NOMO-1 treated with DMSO at 0.1 percent for 48 hours (cell line): ENCODE measurements at regions not wholly inside any gene's neighbourhood (a gene's known extent, or its start where the extent isn't known, plus 50 kb on each side); places are given as distances from the start of the nearest gene placed in this dataset.

ENCODE experiments used
- DNase-seq: peaks from one replicate; lab custom pipeline; 2025; ENCODE audit not compliant: unreplicated experiment; lab: John Stamatoyannopoulos, UW

DNA sequence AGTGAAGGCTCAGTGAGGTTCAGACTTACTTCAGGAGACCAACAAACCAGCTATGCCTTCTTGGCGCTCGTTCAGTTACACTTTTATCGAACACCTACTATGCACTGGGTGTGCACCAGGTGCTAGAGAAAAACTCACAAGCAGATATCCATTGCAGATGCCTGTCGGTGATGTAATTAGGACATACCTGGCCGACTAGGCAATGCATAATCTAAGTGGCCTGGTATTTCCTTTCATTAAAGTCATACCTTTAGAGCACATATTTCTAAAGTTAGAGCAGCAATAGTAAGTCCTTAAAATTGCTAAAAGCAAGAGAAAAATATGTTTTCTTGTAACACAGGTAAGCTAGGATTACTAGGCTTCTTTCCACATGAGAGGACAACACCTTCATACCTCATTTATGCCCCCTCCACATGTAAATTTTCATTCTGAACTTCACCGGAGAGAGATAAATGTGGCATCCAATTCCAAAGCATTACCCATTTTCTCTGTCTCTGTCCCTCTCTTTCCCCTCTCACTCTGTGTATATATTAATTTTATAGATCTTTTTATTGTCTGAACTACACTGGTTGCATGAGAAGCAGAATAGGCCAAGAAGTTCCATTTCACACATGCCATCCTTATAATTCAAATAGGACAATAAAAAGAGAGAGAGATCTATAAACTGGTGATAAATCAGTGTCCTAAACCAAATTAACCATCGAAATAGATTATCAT is 242.2 kb downstream of the SPTSSA start:
- no peak for DNase-seq

DNA sequence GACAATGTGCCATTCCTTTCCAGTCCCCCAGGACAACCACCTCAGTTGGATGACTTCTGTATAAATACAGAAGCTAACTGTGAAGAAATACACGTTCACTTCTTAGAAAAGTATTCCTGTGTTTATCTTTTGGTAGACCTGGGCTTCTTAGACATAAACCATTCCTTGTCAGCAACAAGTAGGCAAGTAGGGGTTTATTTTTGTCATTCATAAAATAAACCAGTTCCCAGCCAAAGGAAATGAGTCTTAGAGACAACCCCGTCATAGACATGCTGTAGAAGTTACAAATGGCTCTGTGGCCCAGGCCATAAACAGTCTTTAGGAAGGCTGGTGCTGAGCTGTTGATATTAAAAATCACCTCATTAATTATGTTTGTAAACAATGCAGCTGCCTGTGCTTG is 243.2 kb downstream of the SPTSSA start:
- DNase-seq: no peak

DNA sequence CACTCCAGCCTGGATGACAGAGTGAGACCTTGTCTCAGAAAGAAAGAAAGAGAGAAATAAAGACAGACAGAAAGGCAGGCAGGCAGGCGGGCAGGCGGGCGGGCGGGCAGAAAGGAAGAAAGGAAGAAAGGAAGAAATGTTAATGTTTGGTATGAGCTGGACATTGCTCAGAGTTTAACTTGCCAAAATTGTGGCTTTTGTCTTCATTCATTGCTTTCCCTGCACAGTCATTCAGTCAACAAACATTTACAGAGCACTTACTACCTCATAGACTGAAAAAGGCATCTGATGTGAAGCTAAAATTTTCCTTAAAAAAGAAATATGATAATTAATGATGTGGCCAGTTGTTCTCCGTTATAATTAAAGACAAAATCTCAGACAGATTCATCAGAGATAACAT is 247.1 kb downstream of the SPTSSA start:
- DNase-seq: no peak

DNA sequence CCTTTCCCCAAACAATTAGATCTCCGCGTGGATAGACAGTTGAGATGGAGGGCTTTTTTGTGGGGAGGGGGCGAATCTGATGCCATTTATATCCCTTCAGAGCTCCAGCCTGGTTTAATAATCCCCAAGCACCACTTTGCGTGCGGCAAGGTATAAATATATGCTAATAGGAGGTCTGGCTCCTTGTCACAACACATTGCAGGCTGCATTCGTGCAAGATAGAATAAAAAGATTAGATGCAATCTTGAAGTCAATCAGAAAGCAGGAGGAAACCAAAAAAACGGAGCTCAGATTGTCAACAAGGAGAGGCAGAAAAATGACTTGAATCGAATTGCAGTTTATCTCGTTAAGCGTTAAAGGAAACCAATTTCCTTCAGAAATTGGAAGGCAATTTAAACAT is 248.7 kb downstream of the SPTSSA start:
- DNase-seq: no peak

DNA sequence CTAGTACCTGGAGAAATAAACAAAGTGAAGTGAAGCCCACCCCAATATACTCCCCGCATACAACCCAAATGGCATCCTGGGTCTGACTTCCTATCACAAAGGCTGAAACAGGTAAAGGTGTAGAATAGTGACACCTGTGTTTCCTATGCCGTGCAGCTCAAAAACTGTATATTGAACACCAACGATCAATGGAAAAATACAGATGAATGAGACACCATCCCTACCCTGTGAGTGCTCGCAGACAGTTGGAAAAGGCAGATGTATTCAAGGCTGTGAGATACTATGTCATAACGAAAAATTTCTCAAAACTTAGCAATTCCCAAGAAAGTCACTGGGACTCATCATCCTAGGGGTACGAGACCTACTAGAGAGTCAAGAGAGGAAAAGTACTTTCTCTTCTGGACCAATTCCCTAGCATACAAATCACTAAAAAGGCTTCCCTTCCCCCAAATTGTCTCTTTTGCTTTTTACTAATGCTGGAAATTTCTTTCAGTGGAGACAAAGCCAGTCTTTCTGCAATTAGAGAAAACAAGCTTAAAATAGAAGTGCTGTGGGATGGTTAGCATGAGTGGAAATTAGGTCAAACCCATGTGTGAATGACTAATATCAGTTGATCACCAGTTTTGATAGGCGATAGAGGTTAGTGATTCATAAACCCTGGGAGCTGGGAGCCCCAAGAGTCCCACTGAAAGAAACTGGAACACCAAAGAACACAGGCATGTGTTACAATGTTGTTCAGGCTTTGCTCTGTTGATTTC is 249.7 kb downstream of the SPTSSA start:
- DNase-seq: no peak

DNA sequence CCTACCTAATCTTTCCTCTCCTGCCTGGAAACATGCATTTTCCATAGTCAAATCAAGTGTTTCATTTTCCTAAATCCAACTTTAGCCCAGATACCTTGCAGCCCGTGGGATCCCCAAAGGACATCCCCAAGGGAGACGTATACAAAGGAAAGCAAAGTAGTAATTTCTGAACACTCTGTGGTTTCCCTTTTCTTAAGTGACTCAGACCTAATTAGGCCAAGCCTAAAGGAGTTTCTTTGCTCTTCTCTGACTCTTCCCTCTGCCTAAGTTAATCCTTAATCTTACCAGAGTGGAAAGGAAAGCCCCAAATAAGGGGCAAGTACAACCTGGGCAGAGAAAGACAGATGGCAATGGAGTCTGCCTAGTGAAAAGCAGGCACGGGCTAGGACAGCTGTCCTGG is 250.3 kb downstream of the SPTSSA start:
- DNase-seq: peak; percentile 33

DNA sequence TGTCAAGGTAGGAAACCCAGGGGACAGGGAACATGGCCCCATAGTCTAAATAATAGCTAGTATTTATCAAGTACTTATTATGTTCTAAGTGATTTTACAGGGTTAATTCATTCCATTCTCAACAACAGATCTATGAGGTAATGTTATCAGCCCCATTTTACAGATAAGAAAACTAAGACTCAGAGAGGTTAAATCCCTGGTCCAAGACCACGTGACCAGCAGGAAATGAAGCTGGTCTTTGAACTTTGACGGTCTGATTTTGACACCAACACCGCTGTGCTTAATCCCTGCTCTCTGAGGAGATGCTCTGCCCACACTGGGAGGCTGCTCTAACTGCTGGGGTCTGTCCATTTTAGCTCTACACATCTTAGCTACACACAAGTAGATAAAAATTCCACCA is 253.5 kb downstream of the SPTSSA start:
- DNase-seq: no peak

DNA sequence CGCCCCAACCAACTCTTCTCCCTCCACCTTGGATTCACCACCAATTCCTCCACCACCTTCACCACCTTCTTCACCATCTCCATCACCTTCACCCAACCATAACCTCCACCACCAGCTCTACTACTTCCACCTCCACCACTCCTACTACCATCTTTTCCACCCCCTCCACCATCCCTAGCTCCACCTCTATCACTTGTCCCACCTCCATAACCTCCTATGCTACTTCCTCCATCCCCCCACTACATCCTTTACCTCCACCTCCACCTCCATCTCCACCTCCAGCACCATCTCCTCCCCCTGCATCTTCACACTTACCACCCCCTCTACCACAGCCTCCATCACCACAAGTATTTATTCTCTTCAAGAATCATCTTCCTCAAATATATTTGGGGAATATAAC is 254.9 kb upstream of the EGLN3 start:
- no peak for DNase-seq

DNA sequence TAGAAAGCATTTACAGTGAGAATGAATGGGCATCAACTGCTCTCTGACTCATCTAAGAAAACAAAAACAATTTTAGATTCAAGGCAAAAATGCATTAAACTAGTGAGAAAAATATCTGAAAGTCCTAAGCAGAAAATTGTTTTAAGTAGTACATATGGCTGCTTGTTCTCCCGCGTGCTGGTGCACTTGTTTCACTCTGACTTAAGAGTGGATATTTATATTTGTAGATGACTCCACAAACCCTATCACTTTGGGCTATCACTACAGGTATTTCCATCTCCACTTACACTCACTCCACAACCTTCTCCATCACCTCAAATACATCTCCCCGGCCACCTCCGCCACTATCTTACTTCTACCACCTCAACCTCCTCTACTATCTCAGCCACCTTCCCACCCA is 253.9 kb upstream of the EGLN3 start:
- no peak for DNase-seq

DNA sequence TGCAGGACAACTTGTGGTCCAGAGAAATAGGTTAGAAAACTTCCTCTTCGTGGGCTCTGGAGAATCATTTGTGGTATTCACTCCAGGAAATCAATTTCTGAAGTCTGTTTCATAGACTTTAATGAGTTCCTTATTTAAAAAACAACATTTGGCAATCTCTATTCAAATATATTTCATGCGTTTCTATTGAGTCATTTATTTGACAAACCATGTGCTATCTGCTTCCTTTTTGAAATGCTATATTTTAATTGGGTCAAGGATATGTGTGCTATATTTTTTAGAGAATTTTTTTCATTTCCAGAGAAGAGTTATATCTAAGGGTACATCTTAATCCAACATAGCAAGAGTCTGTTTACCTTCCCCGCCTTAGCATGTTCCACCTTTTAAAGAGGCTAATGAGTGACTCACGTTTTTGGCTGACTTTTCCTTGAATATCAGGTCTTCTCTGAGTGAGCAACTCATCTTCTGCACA is 252.4 kb upstream of the EGLN3 start:
- DNase-seq: peak; percentile 92

DNA sequence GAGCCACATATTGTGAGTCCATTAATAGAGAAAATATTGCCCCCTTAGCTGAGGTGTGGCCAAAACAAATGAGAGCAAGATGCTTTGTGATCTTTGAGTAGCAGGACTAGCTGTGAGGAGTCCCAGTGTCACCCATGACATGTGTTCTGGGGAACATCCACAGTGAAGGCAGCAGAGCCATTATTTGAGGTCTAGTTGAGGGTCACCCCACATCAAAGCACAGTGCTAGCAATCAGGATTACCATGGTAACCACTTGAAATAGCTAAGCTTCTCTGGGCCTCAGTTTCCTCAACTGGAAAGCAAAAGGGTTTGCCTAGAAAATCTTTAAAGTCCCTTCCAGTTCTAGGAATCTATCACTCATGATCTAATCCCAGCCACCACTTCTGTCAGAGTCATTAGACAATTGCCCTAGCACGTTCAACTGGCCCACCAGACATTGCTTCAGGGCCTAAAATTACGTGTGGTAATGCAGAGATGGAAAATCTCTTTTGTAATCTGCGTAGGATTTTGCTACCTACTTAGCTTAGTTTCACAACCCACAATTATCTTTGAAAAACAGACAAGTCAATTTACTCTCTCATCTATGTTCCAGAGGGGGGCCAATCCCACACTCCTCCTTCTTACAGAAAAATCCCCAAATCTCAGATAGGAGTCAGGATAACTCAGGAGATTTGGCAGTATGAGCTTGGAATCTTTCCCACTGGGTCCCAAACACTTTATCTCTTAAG is 251.2 kb upstream of the EGLN3 start:
- DNase-seq: peak; percentile 90

DNA sequence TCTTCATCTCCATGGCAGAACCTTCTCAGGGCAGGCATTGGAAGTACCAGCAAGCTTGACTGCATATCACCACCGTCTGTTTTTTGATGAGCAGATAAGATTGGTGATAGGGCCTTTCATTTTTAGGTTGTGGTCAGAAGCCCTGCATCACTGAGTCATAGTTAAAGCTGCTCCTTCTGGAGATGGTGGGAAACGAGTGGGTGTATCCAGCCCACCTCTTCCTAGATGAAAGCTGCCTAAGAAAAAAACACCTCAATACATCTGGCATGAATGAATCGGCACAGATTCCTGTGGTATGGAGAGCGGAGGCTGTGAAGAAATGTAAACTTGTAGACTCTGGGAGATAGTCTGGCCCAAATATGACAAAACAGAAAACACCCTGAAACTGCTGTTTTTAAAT is 248.7 kb upstream of the EGLN3 start:
- DNase-seq: no peak

DNA sequence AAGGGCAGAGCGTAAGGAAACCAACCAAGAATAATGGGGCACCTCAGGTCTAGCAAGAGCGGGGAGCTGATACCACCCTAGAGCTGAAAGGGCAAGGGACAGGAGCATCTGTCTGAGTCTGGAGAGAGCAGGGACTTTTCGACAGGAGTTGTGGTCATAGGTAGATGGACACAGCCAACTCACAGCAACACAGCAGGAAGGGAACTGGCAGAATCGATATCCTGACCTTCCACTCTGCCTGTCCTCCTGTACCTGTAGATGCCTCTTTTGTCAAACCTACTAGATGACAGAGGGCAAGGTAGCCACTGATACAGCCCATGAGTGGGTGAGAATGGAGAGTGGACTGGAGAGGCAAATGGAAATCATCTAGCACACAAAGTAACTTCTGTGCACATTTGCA is 247.2 kb upstream of the EGLN3 start:
- no peak for DNase-seq

DNA sequence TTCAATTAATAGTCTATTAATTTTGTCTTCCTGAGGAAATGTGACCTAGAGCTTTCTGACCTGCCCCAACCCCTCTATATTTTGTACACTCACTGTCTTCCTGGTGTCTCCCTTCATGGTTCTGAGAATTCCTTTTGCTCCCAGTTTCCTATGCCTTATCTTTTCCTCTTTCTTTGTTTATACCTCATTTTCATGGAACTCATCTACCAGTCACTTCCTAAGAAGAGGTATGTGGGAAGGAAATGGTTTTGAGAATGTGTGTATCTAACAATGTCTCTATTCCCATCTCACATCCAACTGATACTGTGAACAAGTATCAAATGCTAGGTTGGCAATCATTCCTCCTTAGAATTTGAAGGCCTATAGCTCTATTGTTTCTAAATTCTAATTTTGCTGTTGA is 245.1 kb upstream of the EGLN3 start:
- DNase-seq: no peak

DNA sequence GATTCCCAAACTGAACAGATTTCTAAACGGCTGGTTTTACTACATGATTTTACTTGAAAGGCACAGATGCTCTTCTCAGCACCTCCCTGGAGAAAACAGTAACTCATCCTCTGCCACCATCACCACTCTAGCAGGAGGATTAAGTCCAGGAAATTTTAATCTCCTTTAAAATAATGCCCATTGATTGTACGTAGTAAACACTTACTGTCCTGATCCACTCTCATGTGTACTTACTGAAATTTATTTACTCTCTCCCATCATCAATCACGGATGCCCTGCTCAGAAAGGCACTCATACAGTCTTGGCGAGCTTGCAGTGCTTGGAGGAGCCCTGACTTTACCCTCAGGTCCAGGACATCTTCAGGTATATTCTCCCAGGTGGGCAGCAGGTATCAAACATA is 239.8 kb upstream of the EGLN3 start:
- DNase-seq: no peak

DNA sequence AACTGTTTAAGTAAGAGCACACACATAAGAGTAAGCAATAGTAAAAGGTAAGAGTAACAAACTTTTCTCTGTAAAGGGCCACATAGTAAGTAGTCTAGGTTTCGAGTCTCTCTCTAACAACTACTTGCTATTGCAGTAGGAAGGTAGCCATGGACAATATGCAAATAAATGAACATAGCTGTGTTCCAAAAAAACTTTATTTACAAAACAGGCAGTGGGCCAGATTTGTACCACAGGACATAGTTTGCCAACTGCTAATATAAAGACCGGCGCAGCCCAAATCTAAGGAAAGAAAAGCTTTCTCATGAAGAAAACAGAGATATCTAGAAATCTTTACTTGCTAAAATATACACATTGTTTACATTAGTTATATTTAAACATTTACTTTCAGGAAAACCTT is 239.0 kb upstream of the EGLN3 start:
- no peak for DNase-seq

DNA sequence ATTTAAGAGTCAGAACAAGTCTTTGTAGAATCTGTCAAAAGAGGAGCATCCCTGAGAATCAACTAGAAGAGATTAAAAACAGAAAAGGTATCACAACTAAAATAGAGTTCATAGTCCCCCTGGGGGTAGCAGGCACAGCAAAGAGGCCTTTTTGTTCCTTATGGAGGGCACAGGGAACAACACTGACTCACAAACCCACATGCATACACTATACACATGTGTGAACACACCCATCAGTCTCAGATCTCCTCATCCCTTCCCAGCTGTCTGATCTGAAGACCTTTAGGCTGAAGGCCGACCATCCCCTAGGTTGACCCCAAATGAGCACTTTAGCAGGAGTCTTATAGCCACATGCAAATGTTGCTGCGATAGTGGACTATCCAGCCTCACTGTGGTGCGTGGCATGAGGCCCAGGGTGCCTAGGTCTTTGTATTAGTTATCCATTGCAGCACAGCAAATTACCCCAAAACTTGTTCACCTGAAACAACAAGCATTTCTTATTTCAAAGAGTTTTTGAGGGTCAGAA is 236.7 kb upstream of the EGLN3 start:
- DNase-seq: no peak

DNA sequence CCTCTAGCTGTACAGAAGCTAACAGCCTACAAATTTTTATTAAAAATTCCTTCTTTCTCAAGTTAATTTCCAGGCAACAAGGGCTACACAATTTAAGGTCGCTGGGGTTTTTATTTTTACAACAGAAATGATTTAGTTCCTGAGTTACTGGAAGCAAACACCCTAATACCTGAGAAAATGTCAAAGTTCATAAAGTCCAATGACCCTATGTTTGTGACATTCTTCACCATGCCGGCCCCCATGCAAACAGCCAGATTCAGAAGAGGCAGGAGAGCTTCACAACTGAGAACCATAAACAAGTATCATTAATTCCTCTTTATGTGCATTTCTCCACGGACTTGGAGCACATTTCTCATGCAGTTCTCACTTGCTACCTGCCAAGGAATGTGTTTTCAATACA is 236.2 kb upstream of the EGLN3 start:
- no peak for DNase-seq

DNA sequence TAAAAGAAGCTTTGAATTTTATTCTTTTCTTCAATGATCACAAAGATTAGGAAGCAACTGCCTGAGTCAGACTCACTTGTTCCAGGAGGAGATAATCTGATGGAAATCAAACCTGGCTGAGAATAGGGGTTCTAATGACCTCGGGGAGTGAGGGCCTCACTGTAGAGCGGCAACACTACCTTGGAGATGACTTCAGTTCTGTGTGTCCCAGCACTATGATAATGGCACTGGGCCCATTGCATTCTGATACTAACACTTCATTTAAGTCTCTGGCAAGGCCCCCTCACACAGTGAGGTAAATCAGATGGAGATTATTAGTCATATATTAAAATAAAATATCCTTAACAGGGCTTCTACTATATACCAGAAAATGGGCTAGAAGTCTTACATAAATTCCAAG is 233.3 kb upstream of the EGLN3 start:
- no peak for DNase-seq

DNA sequence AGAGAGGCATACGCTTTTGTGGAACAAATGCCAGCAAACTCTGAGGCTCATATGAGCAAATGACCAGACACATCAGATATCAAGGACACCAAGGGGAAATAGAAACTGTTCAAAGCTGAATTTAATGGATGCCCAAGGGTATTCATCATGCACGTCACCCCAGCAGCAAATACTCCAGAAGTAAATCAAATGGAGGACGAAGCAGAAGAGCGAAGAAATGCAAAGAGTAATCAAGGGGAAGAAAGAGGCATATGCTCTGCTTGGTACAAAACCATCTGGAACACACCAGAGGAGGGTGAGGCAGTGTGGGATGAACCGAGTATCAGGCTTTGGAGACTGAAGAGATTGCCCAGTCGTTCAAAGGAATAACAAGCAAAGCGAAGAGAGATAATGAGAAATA is 232.6 kb upstream of the EGLN3 start:
- no peak for DNase-seq

DNA sequence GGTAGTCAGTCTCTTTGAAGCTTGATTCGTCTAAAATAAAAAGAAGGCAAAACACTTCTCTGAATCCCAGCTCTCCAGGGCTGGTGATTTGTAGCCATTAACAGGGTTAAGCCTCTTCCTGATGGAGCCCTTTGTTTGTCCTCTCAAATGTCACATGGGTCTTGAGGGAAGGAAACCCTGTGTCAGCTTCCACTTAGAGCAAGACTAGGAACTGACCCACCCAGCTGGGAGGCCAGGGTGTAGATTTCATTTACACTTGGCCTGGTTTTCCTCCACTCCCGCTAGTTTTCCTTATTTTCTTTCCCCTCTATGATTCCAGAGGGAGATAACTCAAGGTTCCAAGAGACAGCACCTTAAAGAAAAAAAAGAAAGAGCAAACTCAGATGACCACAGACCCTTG is 230.5 kb upstream of the EGLN3 start:
- DNase-seq: no peak

DNA sequence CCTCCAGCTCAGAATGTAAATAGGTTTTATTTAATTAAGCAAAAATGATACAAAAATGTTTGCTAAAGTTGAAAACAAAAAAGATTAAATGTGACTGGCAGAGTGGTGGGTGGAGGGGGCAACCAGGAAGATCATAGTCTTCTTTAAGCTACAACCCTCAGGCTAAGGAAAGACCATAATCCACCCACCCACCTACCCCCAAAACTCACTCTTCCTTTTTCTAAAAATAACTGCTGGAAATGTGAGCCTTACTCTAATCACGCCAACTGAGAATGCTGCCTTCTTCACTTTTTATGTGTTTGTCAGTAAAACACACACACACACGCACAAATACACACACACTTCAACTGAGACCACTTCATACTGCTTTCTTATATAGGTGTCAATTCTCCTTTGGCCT is 230.0 kb upstream of the EGLN3 start:
- peak; percentile 30 for DNase-seq
